NCI-H2171 treated with DMSO at 0.1 percent for 48 hours (cell line): ENCODE measurements at regions not wholly inside any gene's neighbourhood (a gene's known extent, or its start where the extent isn't known, plus 50 kb on each side); places are given as distances from the start of the nearest gene placed in this dataset.
A peak's percentile ranks its signal among the peaks of the same experiment; 100 is the strongest.
"Not testable (repeated sequence)": the region's sequence is repeated elsewhere in the genome, so short reads cannot be mapped to it uniquely, and the experiment has no call there.

Experiments used
- DNase-seq: peaks from one replicate; lab custom pipeline; 2025; lab: John Stamatoyannopoulos, UW

- not testable (repeated sequence) for DNase-seq
These were observed 84.3 kb downstream of the IRS2 start for GRCh38 chr13:109702030-109702597.

- peak; percentile 96 for DNase-seq
These were observed 86.2 kb downstream of the IRS2 start for GRCh38 chr13:109700176-109700575.

GRCh38 chr13:109699628-109700071, 86.7 kb downstream of the IRS2 start:
- DNase-seq, result no peak

- no peak for DNase-seq
These were observed 87.6 kb downstream of the IRS2 start for GRCh38 chr13:109698779-109699178.

- DNase-seq, result no peak
These were observed 88.4 kb downstream of the IRS2 start for GRCh38 chr13:109697936-109698335.

- DNase-seq, result no peak
These were observed 90.8 kb downstream of the IRS2 start for GRCh38 chr13:109695402-109696190.

- DNase-seq, result no peak
These were observed 91.4 kb downstream of the IRS2 start for GRCh38 chr13:109694972-109695371.

GRCh38 chr13:109693213-109693612, 93.2 kb downstream of the IRS2 start:
- no peak for DNase-seq

- no peak for DNase-seq
These were observed 94.7 kb downstream of the IRS2 start for GRCh38 chr13:109691689-109692088.

GRCh38 chr13:109687559-109688448, 98.6 kb downstream of the IRS2 start:
- DNase-seq, result no peak

- no peak for DNase-seq
These were observed 101.2 kb downstream of the IRS2 start for GRCh38 chr13:109685203-109685602.

- DNase-seq, result peak; percentile 85
These were observed 101.6 kb downstream of the IRS2 start for GRCh38 chr13:109684824-109685202.

GRCh38 chr13:109684084-109684823, 102.1 kb downstream of the IRS2 start:
- DNase-seq, result no peak

- no peak for DNase-seq
These were observed 103.7 kb downstream of the IRS2 start for GRCh38 chr13:109682534-109683244.

GRCh38 chr13:109680930-109681329, 105.5 kb downstream of the IRS2 start:
- no peak for DNase-seq

- DNase-seq, result no peak
These were observed 106.1 kb downstream of the IRS2 start for GRCh38 chr13:109680288-109680687.

GRCh38 chr13:109678459-109678858, 107.9 kb downstream of the IRS2 start:
- DNase-seq, result no peak

GRCh38 chr13:109677206-109677605, 109.2 kb downstream of the IRS2 start:
- DNase-seq, result no peak

GRCh38 chr13:109673477-109673876, 112.9 kb downstream of the IRS2 start:
- DNase-seq, result no peak

- no peak for DNase-seq
These were observed 113.8 kb downstream of the IRS2 start for GRCh38 chr13:109672545-109672944.

- DNase-seq, result no peak
These were observed 114.5 kb downstream of the IRS2 start for GRCh38 chr13:109671919-109672318.
